GM21515 (cell line): ENCODE measurements at regions not wholly inside any gene's neighbourhood (a gene's known extent, or its start where the extent isn't known, plus 50 kb on each side); places are given as distances from the start of the nearest gene placed in this dataset.
"Not testable (repeated sequence)": the region's sequence is repeated elsewhere in the genome, so short reads cannot be mapped to it uniquely, and the experiment has no call there.

ENCODE experiments used
- ATAC-seq: cut with Tn5 transposase; IDR thresholded peaks from one replicate; pipeline ENCODE4 v1.9.1; 2021; ENCODE audit not compliant: unreplicated experiment

- ATAC-seq = no peak
Measured at GRCh38 chr1:57532299-57532698, 108.4 kb upstream of the DAB1 start.

- ATAC-seq = not testable (repeated sequence)
Measured at GRCh38 chr1:57530911-57531260, 107.0 kb upstream of the DAB1 start.

- ATAC-seq = no peak
Measured at GRCh38 chr1:57530206-57530910, 106.5 kb upstream of the DAB1 start.

- ATAC-seq = no peak
Measured at GRCh38 chr1:57522575-57522974, 98.7 kb upstream of the DAB1 start.

GRCh38 chr1:57520743-57521515 lies 97.1 kb upstream of the DAB1 start:
- ATAC-seq = no peak

GRCh38 chr1:57518496-57518895 lies 94.6 kb upstream of the DAB1 start:
- no peak for ATAC-seq

- no peak for ATAC-seq
Measured at GRCh38 chr1:57517587-57518374, 93.9 kb upstream of the DAB1 start.

- ATAC-seq = no peak
Measured at GRCh38 chr1:57512386-57512785, 88.5 kb upstream of the DAB1 start.

- no peak for ATAC-seq
Measured at GRCh38 chr1:57506941-57507340, 83.1 kb upstream of the DAB1 start.

GRCh38 chr1:57503337-57503736 lies 79.5 kb upstream of the DAB1 start:
- ATAC-seq = no peak

GRCh38 chr1:57500136-57500830 lies 76.4 kb upstream of the DAB1 start:
- ATAC-seq = no peak

- ATAC-seq = no peak
Measured at GRCh38 chr1:57494530-57495079, 70.7 kb upstream of the DAB1 start.

- no peak for ATAC-seq
Measured at GRCh38 chr1:57492586-57493226, 68.8 kb upstream of the DAB1 start.

- no peak for ATAC-seq
Measured at GRCh38 chr1:57489358-57490036, 65.6 kb upstream of the DAB1 start.

GRCh38 chr1:57485643-57486042 lies 61.8 kb upstream of the DAB1 start:
- no peak for ATAC-seq

GRCh38 chr1:57483954-57484353 lies 60.1 kb upstream of the DAB1 start:
- no peak for ATAC-seq

- no peak for ATAC-seq
Measured at GRCh38 chr1:57479471-57479870, 55.6 kb upstream of the DAB1 start.

- ATAC-seq = no peak
Measured at GRCh38 chr1:57475366-57475765, 51.5 kb upstream of the DAB1 start.

- ATAC-seq = no peak
Measured at GRCh38 chr1:57474137-57474750, 50.4 kb upstream of the DAB1 start.
